Activated T-helper 9 cell treated with anti-CD3 and anti-CD28 coated beads, Interleukin-2, amount 50 U/mL, for 16 hours (primary cell): ENCODE measurements at regions not wholly inside any gene's neighbourhood (a gene's known extent, or its start where the extent isn't known, plus 50 kb on each side); places are given as distances from the start of the nearest gene placed in this dataset.
"Not testable (repeated sequence)": the region's sequence is repeated elsewhere in the genome, so short reads cannot be mapped to it uniquely, and the experiment has no call there.

Experiments
- DNase-seq: peaks from one replicate; pipeline ENCODE4 v3.0.0-alpha.2; 2020; ENCODE audit warnings: low read depth

DNA sequence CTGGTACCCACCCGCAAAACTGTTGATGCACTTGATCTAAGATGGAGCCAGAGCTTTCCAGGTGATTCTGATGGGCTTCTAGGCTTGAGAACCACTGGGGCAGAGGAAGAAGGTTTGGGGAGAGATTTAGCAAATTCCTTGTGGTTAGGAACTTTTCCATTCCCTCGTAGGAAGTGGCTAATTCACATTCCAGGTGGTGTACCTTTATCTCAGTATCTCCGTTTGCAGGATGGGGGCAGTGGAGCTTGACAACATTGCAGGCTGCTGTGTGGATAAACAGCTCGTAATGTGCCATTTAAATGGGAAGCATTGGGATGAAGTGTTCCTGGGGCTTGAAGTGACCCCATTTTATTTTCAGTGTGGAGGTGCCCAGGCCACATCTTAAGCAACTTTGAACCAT is 172.9 kb upstream of the IL12B start:
- no peak for DNase-seq

GRCh38 chr5:159504106-159504856 is 174.0 kb upstream of the IL12B start:
- DNase-seq = no peak

DNA sequence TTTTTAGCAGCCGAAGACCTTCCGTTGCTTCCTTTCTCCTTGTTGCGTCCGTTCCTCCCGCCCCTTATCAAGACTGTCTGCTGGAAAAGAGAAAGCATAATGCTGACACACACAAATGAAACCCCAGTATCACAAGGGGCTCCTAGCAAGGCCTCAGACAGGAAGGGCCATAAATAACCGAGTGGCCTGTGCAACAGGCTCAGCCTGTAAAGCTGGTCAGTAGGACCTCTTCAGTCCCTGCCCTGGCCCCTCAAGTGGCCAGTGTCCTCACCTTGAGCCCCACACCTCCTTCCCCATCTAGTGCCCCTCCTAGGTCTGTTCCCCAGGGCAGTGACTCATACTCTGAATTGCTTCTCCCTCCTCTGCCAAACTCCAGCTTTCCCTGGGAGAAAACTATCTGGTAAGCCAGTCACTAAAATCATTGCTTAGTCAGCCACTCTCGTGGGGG is 174.6 kb upstream of the IL12B start:
- DNase-seq = no peak

GRCh38 chr5:159507055-159507454 is 176.8 kb upstream of the IL12B start:
- no peak for DNase-seq

GRCh38 chr5:159507661-159508060 is 177.4 kb upstream of the IL12B start:
- DNase-seq = no peak

- no peak for DNase-seq
Observed at GRCh38 chr5:159508344-159508743, 178.1 kb upstream of the IL12B start.

DNA sequence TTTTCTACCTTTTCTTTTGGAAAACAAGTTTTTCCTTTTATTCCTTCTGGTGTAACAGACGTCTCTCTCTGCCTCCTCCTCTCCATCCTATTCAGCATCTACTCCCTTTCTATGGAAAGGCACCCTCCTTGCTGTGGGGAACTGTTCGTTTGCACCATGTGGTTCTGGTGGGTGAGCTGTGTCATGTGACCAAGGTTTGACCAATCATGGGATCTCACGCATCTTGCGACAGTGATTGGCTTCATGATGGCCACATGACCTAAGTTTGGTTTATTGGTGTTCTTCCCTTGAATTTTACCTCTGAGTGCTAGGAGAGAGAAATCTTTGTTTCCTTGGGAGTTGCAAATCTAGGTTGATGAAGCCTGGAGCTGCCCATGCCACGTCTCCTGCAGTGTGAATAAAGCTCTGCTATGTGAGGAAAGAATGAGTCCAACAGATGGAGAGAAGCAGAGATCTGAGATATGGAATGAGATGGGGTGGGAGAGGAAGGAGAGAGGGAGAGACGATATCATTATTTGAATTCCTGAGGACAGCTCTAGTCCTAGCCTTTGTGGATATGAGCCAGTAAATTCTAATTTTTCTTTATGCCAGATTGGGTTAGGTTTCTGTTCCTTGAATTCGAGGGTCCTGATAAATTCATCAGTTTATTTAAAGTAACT is 178.8 kb upstream of the IL12B start:
- no peak for DNase-seq

DNA sequence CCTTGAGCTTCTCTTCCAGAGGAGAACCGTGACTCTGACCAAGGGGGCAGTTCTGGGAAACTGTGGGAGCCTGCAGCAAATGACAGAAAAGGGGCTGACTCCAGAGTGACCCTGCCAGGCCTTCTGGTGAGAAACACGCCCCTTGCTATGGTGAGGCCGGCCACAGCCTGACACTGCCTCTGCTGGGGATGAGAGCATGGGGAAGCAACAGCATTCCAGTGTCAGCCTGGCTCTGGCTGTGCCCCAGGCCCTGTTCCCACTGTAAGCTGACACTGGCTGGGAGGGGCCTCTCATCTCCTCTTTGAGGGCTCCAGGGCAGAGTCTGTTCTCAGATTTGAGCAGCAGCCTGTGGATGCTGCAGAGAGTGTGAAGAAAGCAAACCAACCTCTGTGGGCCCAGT is 180.0 kb upstream of the IL12B start:
- no peak for DNase-seq

GRCh38 chr5:159511570-159511969 is 181.3 kb upstream of the IL12B start:
- no peak for DNase-seq

DNA sequence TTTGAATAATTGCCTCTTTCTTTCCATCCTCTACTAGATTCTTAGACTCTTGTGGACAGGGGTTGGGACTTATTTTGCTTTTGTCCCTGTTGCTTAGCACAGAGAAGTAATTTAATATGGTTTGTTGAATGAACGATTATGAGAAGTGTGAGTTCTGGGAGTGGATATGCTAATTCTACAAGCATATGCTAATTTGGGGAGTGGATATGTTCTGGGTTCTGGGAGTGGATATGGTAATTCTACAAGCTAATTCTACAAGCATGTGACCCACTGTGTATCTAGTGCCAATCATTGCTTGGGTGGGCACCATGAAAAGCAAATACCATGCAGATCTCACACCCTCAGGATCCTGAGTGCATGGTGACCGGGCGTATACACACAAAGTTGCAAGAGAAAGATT is 181.8 kb upstream of the IL12B start:
- no peak for DNase-seq

DNA sequence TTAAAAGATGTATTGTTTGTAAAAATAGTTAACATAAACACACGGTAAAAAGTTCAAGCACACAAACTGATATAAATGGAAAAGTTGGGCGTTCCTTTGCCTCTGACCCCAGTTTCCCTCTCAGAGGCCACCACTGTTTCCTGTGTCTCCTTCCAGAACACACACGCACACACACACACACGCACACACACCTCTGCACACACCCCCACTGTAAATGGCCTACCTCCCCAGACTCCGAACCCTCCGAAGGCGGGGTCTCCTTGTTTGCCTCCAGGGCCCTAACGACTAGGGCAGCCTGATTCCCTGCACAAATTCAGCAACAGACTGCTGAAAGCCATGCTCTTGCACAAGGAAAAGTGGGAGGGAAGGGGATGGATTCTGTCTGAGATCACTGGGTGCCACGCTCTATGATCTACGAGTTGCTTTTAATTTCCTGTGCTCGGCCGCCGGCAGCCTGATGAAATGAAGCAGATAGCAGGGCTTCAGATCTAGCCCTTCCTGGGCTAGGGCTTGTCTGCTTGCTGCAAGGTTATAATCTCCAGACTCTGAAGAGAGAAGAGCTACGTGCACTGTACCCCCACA is 184.0 kb upstream of the IL12B start:
- DNase-seq = no peak

GRCh38 chr5:159515197-159515596 is 184.9 kb upstream of the IL12B start:
- DNase-seq = no peak

- peak; percentile 63 for DNase-seq
Observed at GRCh38 chr5:159515909-159516415, 185.7 kb upstream of the IL12B start.

DNA sequence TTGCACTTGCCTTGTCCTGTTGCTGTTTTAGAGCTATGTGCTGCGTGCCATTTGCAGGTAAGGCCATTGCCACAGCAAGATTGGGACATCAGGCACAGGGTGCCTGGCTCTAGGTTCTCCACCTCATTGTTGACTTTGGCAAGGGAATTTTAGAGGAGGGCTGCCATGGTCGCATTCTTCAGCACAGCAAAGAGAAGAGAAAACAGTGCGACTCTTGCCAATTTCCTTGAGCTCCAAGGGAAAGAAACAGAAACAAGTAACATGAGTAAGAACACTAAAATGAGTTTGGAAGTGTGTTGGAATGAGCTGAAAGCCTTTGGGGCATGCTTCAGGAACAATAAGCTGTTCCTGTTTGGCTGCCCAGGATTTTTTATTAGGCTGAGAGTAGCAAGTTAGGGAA is 188.1 kb upstream of the IL12B start:
- no peak for DNase-seq

GRCh38 chr5:159519365-159519764 is 189.1 kb upstream of the IL12B start:
- DNase-seq = no peak

DNA sequence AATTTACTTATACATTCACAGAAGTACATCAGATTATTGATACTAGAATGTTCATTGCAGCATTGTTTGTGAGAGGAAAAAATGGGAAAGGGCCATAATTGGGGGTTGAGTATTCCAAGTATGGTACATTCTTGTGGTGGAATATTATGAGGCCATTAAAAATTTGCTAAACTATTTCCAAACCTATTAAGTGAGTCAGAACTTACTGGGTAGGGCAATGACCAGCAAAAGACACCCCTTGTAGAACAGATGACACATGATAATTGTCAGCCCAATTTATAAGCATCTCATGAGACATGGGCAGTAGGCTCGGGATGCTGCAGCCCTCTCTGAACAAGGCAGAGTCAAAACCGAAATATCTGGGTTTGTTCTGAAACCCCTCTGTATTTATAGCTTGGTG is 192.6 kb upstream of the IL12B start:
- DNase-seq = no peak

DNA sequence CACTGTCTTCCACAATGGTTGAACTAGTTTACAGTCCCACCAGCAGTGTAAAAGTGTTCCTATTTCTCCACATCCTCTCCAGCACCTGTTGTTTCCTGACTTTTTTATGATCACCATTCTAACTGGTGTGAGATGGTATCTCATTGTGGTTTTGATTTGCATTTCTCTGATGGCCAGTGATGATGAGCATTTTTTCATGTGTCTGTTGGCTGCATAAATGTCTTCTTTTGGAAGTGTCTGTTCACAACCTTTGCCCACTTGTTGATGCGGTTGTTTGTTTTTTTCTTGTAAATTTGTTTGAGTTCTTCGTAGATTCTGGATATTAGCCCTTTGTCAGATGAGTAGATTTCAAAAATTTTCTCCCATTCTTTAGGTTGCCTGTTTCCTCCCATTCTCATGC is 194.0 kb upstream of the IL12B start:
- DNase-seq = not testable (repeated sequence)

- DNase-seq = no peak
Observed at GRCh38 chr5:159525117-159525516, 194.8 kb upstream of the IL12B start.

GRCh38 chr5:159527546-159528254 is 197.4 kb upstream of the IL12B start:
- no peak for DNase-seq

- DNase-seq = no peak
Observed at GRCh38 chr5:159531554-159532105, 201.3 kb upstream of the IL12B start.

DNA sequence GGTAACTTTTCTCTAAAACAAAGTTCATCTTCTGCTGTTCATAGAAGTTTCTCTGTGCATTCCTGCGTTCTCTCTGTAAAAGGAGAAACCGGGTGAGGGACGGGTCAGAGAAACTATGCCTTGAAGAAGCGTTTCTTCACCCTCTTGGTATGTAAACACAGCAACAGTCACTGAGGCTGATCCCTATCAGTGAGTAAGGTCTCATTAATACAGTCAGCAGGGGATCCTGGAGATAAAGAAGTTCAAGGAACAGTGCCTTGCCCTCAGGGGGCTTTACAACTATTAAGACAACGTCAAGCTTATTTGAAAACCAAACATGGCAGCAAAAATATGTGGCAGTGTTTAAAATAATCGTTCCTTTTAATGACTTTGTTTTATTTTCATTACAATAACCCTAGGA is 202.9 kb upstream of the IL12B start:
- DNase-seq = no peak

- DNase-seq = no peak
Observed at GRCh38 chr5:159536166-159536565, 205.9 kb upstream of the IL12B start.
